ENCODE measurements at regions not wholly inside any gene's neighbourhood (a gene's known extent, or its start where the extent isn't known, plus 50 kb on each side); places are given as distances from the start of the nearest gene placed in this dataset.

DNA sequence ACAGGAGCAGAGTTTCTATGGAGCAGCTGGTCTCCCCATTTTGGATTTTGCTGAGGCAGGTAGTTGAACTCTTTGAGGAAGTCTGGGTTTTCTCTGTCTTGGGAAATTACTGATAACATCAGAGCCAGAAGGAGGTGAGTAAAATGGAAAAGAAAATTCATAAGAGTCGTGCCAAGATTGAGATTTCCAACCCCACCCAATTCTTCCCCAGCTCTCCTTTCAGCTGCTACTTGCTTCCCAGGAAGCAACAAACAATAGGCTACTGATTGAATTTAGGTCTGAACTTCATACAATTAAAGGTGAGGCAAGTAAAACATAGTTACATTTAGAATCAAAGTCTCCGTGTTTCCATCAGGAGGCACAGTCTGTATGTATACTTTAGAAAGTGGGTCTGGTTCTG, 54.6 kb upstream of the EOLA2 start:
- Mint-ChIP-seq H3K4me3 (no peak overlapping the region), H3K9me3 (no peaks in the 10 kb centered on the region), H3K27me3 (no peaks in the 10 kb centered on the region), H3K4me1 (no peaks in the 10 kb centered on the region), H3K27ac (no peak overlapping the region), H3K36me3 (no peaks in the 10 kb centered on the region)

DNA sequence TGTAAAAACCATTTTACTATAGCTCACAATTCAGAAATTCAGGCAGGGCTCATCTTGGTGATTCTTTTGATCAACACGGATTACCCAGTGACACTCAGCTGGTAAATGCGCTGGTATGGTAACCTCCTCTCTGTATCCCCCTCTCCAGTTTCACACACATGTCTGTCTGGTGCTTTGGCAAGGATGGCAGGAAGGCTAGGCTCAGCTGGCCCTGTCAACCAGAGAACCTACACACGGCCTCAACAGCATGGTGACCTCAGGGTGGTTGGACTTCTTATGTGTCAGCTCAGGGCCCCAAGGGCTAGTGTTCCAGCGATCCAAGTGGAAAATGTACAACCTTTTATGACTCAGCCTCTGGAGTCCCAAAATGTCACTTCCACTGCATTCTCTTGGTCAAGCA, 55.7 kb upstream of the EOLA2 start:
- Mint-ChIP-seq H3K4me1 (no peaks in the 10 kb centered on the region), H3K36me3 (no peaks in the 10 kb centered on the region), H3K9me3 (no peaks in the 10 kb centered on the region), H3K4me3 (no peak overlapping the region), H3K27ac (no peak overlapping the region), H3K27me3 (no peaks in the 10 kb centered on the region)

DNA sequence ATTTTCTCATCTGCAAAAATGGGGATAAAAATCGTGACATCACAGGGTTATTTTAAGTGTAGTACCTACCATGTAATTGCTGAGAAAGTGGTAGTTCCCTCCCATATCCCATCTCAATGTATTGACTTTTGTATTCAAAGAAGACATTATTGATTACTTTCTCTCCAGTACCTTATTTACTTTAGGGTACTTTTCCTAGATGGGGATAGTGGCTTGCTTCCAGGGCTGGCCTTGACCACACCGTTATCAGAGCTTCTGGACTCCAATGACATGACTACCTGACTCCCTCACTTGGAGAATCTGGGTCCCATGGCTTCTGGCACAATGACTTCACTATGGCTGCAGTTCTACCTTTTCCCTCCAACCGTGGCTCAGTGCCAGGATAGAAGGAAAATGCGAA, 58.2 kb upstream of the EOLA2 start:
- Mint-ChIP-seq H3K27me3 (no peaks in the 10 kb centered on the region), H3K4me1 (no peaks in the 10 kb centered on the region), H3K36me3 (no peaks in the 10 kb centered on the region), H3K27ac (no peak overlapping the region), H3K4me3 (no peak overlapping the region), H3K9me3 (no peaks in the 10 kb centered on the region)

DNA sequence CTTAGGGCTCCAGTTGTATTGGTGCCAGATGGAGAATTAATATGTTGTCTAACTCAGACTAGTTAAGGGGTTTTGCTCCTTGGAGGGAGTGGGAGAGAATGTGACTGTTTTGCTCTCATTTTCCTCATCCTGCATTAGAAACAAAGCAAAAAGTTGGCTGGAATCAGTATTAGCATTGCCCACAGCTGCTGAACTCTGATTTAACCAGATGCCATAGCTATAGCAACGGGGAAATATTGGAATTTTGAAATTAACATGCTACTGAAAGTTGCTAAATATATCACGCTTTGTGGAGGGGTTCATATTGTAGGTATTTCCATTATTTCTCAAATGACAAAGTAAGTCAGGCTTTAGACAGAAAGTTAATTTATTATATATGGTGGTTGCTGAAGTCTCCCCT, 66.7 kb upstream of the EOLA2 start:
- no peak overlapping the region for H3K4me3 Mint-ChIP-seq
- no peak overlapping the region for H3K27ac Mint-ChIP-seq
- H3K9me3 Mint-ChIP-seq: no peaks in the 10 kb centered on the region
- H3K36me3 Mint-ChIP-seq: peaks cover 2% of the 10 kb centered on the region
- no peaks in the 10 kb centered on the region for H3K27me3 Mint-ChIP-seq
- no peaks in the 10 kb centered on the region for H3K4me1 Mint-ChIP-seq

DNA sequence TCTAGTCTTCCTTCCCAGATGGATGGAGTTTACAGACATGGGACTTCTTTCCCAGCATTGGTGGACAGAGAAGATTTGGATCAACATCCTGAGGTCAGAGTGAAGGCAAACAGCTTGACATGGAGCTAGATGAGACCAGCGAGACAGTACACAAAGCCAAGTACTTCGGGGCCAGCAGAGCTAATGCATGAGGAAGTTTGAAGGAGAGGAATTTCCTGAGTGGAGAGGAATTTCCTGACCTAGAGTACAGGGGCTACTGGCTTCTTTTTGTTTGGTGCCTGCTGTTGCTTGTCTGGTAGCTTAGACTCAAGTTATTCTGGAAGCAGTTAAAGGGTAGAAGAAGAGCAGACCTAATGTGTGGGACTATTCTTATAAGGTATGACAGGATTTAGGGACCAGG, 69.1 kb upstream of the EOLA2 start:
- peaks cover 2% of the 10 kb centered on the region for H3K36me3 Mint-ChIP-seq

DNA sequence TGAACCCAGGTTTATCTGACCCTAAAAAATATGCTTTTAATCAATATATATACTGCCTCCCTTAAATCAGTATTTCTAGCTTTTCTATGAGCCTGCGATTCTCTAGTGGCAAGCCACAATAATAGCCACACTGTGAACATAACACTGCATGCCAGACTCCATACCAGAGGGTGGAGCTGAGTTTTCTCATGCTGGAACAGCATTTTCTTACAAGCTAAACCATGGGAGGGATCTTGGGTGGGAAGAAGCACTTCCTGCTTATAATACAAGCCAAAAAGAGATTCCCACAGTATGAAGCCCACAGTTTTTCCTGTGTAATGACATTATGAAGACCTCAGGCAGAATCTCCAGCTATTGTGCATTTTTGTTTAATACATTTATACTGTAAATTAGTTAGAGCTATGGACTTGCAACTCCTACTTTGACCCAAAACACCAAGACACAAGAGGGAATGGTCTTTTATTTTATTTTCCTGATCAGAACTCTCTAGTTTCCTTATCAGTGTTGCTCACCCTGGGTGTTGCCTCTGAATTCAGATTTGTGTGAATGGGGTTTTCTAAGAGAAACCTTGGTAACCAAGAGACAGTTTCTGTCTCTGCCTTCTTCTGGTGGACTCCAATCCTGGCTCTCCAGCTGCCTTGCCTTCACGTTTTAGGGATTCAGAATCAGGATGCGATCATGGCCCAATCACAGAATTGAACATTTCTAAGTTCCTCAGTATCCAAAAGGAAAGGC, 74.5 kb upstream of the EOLA2 start:
- H3K4me1 Mint-ChIP-seq: no peaks in the 10 kb centered on the region

More for the DNA sequence above, 69.1 kb upstream of the EOLA2 start:
- no peaks in the 10 kb centered on the region for H3K9me3 Mint-ChIP-seq
- H3K27ac Mint-ChIP-seq: no peak overlapping the region
- H3K4me1 Mint-ChIP-seq: no peaks in the 10 kb centered on the region
- no peak overlapping the region for H3K4me3 Mint-ChIP-seq
- H3K27me3 Mint-ChIP-seq: no peaks in the 10 kb centered on the region

DNA sequence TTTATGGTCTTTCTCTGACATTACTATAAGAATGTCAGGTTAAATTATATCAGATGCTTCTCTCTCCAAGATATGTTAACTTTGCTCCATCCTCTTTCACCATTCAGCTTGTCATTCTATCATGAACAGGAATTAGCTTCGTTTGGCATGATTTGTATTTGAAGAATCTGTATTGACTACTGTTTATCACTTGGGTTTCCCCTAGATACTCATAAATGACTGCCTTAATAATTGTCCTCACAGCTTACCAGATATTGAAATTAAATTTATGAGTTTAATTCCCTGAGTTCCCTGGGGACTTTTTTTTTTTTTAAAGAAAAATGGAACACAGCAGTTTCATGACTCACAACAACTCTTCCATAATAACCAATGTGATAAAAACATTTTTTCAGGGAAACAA, 76.2 kb upstream of the EOLA2 start:
- Mint-ChIP-seq H3K4me3 (no peak overlapping the region), H3K27me3 (no peaks in the 10 kb centered on the region), H3K27ac (no peak overlapping the region), H3K36me3 (peaks cover 6% of the 10 kb centered on the region), H3K4me1 (no peaks in the 10 kb centered on the region), H3K9me3 (no peaks in the 10 kb centered on the region)

More for the DNA sequence above, 74.5 kb upstream of the EOLA2 start:
- Mint-ChIP-seq H3K9me3 (no peaks in the 10 kb centered on the region), H3K36me3 (peaks cover 6% of the 10 kb centered on the region), H3K27me3 (no peaks in the 10 kb centered on the region), H3K27ac (no peak overlapping the region), H3K4me3 (no peak overlapping the region)

DNA sequence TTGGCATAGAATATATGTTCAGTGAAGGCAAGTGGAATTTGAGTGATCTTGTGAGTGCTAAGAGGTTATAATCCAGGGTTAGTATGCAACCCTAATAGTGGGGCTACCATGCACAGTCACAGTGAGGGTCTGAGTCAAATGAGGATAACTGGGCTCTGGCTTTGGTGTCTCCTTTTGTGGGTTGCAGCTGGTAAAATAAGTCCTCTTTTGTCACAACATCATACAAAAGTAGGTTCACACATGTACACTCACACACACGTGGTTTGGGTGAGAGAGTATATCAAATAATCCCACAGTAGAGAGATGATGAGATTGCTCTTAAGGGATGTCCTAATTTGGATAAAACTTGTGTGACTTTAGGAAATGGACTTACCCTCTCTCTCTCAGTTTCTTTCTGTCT, 79.6 kb upstream of the EOLA2 start:
- H3K4me1 Mint-ChIP-seq: no peaks in the 10 kb centered on the region
- no peak overlapping the region for H3K27ac Mint-ChIP-seq
- peaks cover 6% of the 10 kb centered on the region for H3K36me3 Mint-ChIP-seq
- H3K9me3 Mint-ChIP-seq: no peaks in the 10 kb centered on the region
- H3K27me3 Mint-ChIP-seq: no peaks in the 10 kb centered on the region
- no peak overlapping the region for H3K4me3 Mint-ChIP-seq

DNA sequence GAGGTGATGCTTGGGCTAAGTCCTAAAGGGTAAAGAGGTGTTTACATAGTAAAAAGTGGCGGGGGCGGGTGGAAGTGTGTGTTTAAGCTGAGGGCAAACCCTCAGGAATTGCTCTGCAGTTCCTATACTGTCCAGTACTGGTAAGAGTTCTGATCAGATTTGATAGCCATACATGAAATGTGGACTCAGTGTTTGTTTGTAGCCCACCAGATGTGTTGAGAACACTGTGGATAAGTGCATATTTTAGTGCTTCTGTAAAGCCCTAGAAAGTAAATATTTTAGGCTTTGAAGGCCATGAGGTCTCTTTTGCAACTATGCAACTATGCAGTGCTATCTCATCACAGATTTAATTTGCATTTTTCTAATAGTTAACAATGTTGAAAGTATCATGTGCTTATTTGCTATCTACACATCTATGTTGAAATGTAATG, 80.7 kb upstream of the EOLA2 start:
- Mint-ChIP-seq H3K27ac (no peak overlapping the region), H3K9me3 (no peaks in the 10 kb centered on the region), H3K27me3 (no peaks in the 10 kb centered on the region), H3K4me1 (no peaks in the 10 kb centered on the region), H3K4me3 (no peak overlapping the region), H3K36me3 (peaks cover 4% of the 10 kb centered on the region)

DNA sequence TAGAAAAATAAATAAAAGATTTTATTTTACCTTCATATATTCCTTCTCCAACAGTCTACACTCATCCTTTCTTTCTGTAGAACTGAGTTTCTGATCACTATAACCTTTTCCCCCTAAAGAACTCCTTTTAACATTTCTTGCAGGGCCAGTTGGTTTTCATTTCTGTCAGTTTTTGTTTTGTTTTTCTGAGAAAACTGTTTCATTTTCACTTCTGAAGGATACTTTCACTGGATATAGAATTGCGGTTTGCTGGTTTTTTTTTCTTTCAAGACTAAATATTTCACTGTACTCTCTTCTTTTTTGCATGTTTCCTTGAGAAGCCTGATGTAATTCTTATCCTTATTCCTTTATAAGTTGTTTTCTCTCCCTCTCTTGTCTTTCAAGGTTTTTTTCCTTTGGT, 90.4 kb upstream of the EOLA2 start:
- no peaks in the 10 kb centered on the region for H3K27me3 Mint-ChIP-seq
- peaks cover 11% of the 10 kb centered on the region for H3K4me1 Mint-ChIP-seq
- peaks cover 7% of the 10 kb centered on the region for H3K36me3 Mint-ChIP-seq
- H3K27ac Mint-ChIP-seq: no peak overlapping the region
- H3K9me3 Mint-ChIP-seq: peaks cover 5% of the 10 kb centered on the region
- peak overlapping the region; percentile 11 for H3K4me3 Mint-ChIP-seq

DNA sequence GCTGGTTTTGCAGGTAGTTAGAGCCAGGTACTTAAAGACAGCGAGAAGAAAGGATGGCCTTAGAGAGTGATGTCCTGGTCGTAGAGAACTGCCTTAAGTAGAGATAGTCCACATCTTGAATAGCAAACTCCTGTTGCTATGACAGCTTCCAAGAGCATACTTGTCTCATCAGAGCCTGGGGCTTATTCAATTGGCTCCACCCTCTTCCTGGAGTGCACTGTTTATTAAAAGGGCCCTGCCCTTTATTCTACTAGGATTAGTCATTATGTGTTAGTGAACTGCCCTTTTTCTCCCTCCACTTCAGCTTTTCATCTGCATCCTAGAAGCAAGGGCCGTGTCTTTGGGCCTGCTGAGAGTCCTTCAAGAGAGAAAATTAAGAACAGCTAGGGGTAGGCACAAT, 94.5 kb upstream of the EOLA2 start:
- Mint-ChIP-seq H3K27ac (no peak overlapping the region), H3K36me3 (peaks cover 3% of the 10 kb centered on the region), H3K4me3 (no peak overlapping the region), H3K4me1 (peaks cover 11% of the 10 kb centered on the region), H3K9me3 (no peaks in the 10 kb centered on the region), H3K27me3 (no peaks in the 10 kb centered on the region)

DNA sequence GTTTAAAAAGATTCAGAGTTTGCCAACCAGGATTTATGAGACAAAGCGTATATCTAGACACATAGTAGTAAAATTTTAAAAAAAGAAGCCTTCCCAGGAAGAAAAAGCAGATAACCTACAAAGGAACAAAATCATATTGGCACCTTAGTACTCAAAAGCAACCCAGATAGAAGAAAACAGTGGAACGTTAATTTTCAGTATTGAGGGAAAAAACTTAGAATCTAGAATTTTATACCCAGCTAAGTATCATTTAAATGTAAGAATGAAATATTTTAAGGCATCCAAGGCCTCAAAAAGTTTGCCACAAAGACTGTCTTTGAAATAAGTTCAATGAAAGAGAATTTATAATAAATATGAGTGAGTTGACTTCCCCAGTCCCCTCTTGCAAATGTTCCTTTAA, 96.5 kb upstream of the EOLA2 start:
- no peak overlapping the region for H3K27ac Mint-ChIP-seq
- peaks cover 2% of the 10 kb centered on the region for H3K36me3 Mint-ChIP-seq
- no peaks in the 10 kb centered on the region for H3K9me3 Mint-ChIP-seq
- H3K4me3 Mint-ChIP-seq: no peak overlapping the region
- no peaks in the 10 kb centered on the region for H3K4me1 Mint-ChIP-seq
- no peaks in the 10 kb centered on the region for H3K27me3 Mint-ChIP-seq

DNA sequence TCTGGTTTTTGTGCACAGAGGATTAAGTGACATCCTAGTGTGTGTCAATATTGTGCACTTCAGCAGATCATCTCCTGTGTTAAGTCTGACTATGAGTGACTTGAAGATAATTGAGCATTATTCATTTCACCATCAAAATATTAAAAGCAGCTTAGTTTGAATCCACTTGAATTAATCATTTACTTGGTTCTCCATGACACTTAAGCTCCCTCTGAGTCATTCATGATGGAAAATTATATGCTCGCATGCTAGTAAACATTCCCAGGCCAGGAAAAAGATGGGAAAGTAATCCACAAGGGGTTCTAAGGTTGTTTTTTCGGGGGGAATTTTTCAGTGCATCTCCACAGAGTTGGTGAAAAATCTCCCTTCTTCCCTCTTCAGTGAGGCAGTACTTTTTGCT, 97.2 kb upstream of the EOLA2 start:
- Mint-ChIP-seq H3K27ac (no peak overlapping the region), H3K36me3 (peaks cover 2% of the 10 kb centered on the region), H3K27me3 (no peaks in the 10 kb centered on the region), H3K4me3 (no peak overlapping the region), H3K4me1 (no peaks in the 10 kb centered on the region), H3K9me3 (no peaks in the 10 kb centered on the region)

DNA sequence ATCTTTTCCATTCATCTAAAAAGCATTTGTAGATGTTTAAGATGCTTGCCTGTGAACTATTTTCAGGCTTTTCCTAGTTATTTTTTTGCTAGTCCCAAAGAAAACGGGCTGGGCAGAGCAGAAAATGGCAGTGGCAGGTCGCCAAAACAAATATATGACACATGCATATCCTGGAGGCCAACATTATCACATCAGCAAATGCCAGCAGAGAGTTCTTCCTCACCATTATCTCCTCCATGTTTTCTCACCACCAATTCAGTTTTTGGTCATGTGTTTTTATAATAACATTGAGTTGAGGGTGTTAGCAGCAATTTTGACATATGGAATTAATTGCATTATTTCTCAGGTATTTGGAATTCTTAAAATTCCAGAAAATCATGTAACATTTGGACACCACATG, 97.9 kb upstream of the EOLA2 start:
- no peak overlapping the region for H3K4me3 Mint-ChIP-seq
- no peaks in the 10 kb centered on the region for H3K4me1 Mint-ChIP-seq
- no peaks in the 10 kb centered on the region for H3K9me3 Mint-ChIP-seq
- H3K27me3 Mint-ChIP-seq: no peaks in the 10 kb centered on the region
- no peak overlapping the region for H3K27ac Mint-ChIP-seq
- H3K36me3 Mint-ChIP-seq: peaks cover 2% of the 10 kb centered on the region

DNA sequence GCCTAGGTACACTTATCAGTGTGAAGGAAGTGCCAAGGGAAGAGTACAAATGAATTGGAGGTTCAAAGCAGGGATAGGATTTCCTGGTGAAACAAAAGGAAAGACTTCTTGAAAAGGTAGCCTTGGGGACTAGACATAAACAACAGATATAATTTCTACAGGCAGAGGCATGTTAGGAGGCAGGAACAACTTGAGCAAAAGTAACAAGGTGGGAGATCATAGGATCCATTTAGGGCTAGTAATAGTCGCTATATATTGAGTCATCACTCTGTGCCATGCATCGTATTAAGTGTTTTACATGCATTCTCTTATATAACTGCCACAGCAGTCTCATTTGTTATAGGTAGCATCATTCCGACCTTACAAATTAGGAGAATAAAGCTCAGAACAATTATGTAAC, 98.3 kb upstream of the EOLA2 start:
- H3K4me3 Mint-ChIP-seq: no peak overlapping the region

DNA sequence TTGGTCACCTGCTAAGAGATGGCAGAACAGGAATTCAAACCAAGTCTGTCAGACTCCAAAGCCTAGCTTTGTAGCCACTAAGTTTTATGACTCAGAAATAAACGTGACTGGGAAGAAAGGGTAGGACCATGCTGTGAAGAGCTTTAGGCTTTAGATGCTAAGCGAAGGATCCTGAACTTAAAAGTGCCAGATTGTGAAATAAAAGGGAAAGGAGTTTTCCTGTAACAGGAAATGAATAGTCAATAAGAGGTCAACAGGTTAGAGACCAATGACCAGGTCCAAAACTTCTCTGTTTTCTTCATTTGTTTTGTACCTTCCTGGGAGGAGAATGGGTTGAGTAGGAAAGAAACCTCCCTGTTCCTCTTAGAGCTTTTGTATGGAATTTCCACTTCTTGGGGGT, 98.8 kb upstream of the EOLA2 start:
- Mint-ChIP-seq H3K9me3 (no peaks in the 10 kb centered on the region), H3K4me1 (no peaks in the 10 kb centered on the region), H3K27me3 (no peaks in the 10 kb centered on the region), H3K36me3 (no peaks in the 10 kb centered on the region), H3K4me3 (no peak overlapping the region), H3K27ac (no peak overlapping the region)

More for the DNA sequence above, 98.3 kb upstream of the EOLA2 start:
- H3K27ac Mint-ChIP-seq: no peak overlapping the region
- H3K9me3 Mint-ChIP-seq: no peaks in the 10 kb centered on the region
- no peaks in the 10 kb centered on the region for H3K27me3 Mint-ChIP-seq
- H3K36me3 Mint-ChIP-seq: peaks cover under 1% of the 10 kb centered on the region
- H3K4me1 Mint-ChIP-seq: no peaks in the 10 kb centered on the region

DNA sequence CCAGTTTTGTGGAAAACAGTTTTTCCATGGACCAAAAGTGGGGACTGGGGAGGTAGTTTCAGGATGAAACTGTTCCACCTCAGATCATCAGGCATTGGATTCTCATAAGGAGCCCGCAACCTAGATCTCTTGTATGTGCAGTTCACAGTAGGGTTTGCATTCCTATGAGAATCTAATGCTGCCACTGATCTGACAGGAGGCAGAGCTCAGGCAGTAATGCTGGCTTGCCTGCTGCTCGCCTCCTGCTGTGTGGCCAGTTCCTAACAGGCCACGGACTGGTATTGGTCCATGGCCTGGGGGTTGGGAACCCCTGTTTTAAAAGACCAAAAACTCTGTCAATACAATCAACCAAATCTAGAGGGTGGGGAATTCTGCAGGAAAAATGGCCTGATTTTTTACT, 100.0 kb upstream of the EOLA2 start:
- no peak overlapping the region for H3K4me3 Mint-ChIP-seq
- no peak overlapping the region for H3K27ac Mint-ChIP-seq
- H3K4me1 Mint-ChIP-seq: no peaks in the 10 kb centered on the region
- H3K27me3 Mint-ChIP-seq: peaks cover 5% of the 10 kb centered on the region
- H3K36me3 Mint-ChIP-seq: no peaks in the 10 kb centered on the region
- H3K9me3 Mint-ChIP-seq: no peaks in the 10 kb centered on the region

Data from activated naive CD4-positive, alpha-beta T cell treated with anti-CD3 and anti-CD28 coated beads, Interleukin-2, amount 50 U/mL, for 24 hours (primary cell).